ENCODE measurements at regions not wholly inside any gene's neighbourhood (a gene's known extent, or its start where the extent isn't known, plus 50 kb on each side); places are given as distances from the start of the nearest gene placed in this dataset.

- 100% methylated on average over 1 of the region's 1 CpG for WGBS (ENCODE audit: insufficient coverage)
- no peak for DNase-seq
- Histone ChIP-seq H3K9me3 (ENCODE audit: control insufficient read depth, insufficient read depth, low read length) (peaks cover 5% of the 10 kb centered on the region), H3K4me1 (ENCODE audit: control insufficient read depth, insufficient read depth, low read length) (no peaks in the 10 kb centered on the region), H3K27ac (ENCODE audit: low read length) (no peak overlapping the region), H3K27me3 (ENCODE audit: control insufficient read depth, insufficient read depth, low read length) (no peaks in the 10 kb centered on the region), H3K36me3 (ENCODE audit: control insufficient read depth, insufficient read depth, low read length) (no peaks in the 10 kb centered on the region), H3K4me3 (ENCODE audit: low read length) (no peak overlapping the region)
- Mint-ChIP-seq H3K9me3 (peaks cover 3% of the 10 kb centered on the region in 2 donors), H3K27ac (no peak overlapping the region), H3K36me3 (no peaks in the 10 kb centered on the region), H3K27me3 (ENCODE audit: low read depth in 2 of 2) (no peaks in the 10 kb centered on the region), H3K4me1 (no peaks in the 10 kb centered on the region), H3K4me3 (no peak overlapping the region)
- no peak for ATAC-seq
- intact Hi-C loops (cut with micrococcal nuclease): no loop called here
- no peak for TF ChIP-seq CTCF (IDR thresholded peaks at IDR 0.05)
Measured at GRCh38 chr11:15754221-15754620, 602.1 kb downstream of the SOX6 start.

- 78% methylated on average over 16 of the region's 16 CpGs for WGBS (ENCODE audit: insufficient coverage)
- Mint-ChIP-seq H3K27ac (no peak overlapping the region), H3K4me3 (no peak overlapping the region), H3K36me3 (no peaks in the 10 kb centered on the region), H3K4me1 (no peaks in the 10 kb centered on the region), H3K27me3 (ENCODE audit: low read depth in 2 of 2) (no peaks in the 10 kb centered on the region), H3K9me3 (peaks cover 3% of the 10 kb centered on the region in 2 donors)
- no peaks in the 10 kb centered on the region for H3K36me3 ChIP-seq (ENCODE audit: control insufficient read depth, insufficient read depth, low read length)
- no peak overlapping the region for H3K4me3 ChIP-seq (ENCODE audit: low read length)
- ATAC-seq (no peak), DNase-seq (no peak)
- no peak overlapping the region for H3K27ac ChIP-seq (ENCODE audit: low read length)
- no peaks in the 10 kb centered on the region for H3K4me1 ChIP-seq (ENCODE audit: control insufficient read depth, insufficient read depth, low read length)
- intact Hi-C loops (cut with micrococcal nuclease): no loop called here
- no peaks in the 10 kb centered on the region for H3K27me3 ChIP-seq (ENCODE audit: control insufficient read depth, insufficient read depth, low read length)
- H3K9me3 ChIP-seq (ENCODE audit: control insufficient read depth, insufficient read depth, low read length): peaks cover 5% of the 10 kb centered on the region
- no peak for TF ChIP-seq CTCF (IDR thresholded peaks at IDR 0.05)
Measured at GRCh38 chr11:15757048-15757698, 599.2 kb downstream of the SOX6 start.

GRCh38 chr11:15758857-15759465, 597.4 kb downstream of the SOX6 start:
- TF ChIP-seq CTCF (IDR thresholded peaks at IDR 0.05): no peak
- Histone ChIP-seq H3K4me3 (ENCODE audit: low read length) (no peak overlapping the region), H3K9me3 (ENCODE audit: control insufficient read depth, insufficient read depth, low read length) (peaks cover 5% of the 10 kb centered on the region), H3K27me3 (ENCODE audit: control insufficient read depth, insufficient read depth, low read length) (no peaks in the 10 kb centered on the region), H3K27ac (ENCODE audit: low read length) (no peak overlapping the region), H3K36me3 (ENCODE audit: control insufficient read depth, insufficient read depth, low read length) (no peaks in the 10 kb centered on the region), H3K4me1 (ENCODE audit: control insufficient read depth, insufficient read depth, low read length) (no peaks in the 10 kb centered on the region)
- no peaks in the 10 kb centered on the region for H3K4me1 Mint-ChIP-seq
- no peak for ATAC-seq
- WGBS (ENCODE audit: insufficient coverage): 89% methylated on average over 9 of the region's 10 CpGs
- H3K27me3 Mint-ChIP-seq (ENCODE audit: low read depth in 2 of 2): peaks cover under 1 to 3% of the 10 kb centered on the region in 2 donors
- intact Hi-C loops (cut with micrococcal nuclease): no loop called here
- no peak for DNase-seq
- peaks cover 1 to 4% of the 10 kb centered on the region in 2 donors for H3K9me3 Mint-ChIP-seq
- no peak overlapping the region for H3K27ac Mint-ChIP-seq
- no peaks in the 10 kb centered on the region for H3K36me3 Mint-ChIP-seq
- no peak overlapping the region for H3K4me3 Mint-ChIP-seq

GRCh38 chr11:15761235-15761634, 595.1 kb downstream of the SOX6 start:
- H3K27me3 ChIP-seq (ENCODE audit: control insufficient read depth, insufficient read depth, low read length): no peaks in the 10 kb centered on the region
- no peak for TF ChIP-seq CTCF (IDR thresholded peaks at IDR 0.05)
- no peak overlapping the region for H3K4me3 Mint-ChIP-seq
- ATAC-seq (no peak), DNase-seq (no peak)
- H3K9me3 ChIP-seq (ENCODE audit: control insufficient read depth, insufficient read depth, low read length): peaks cover 5% of the 10 kb centered on the region
- no peaks in the 10 kb centered on the region for H3K4me1 ChIP-seq (ENCODE audit: control insufficient read depth, insufficient read depth, low read length)
- 83% methylated on average over 4 of the region's 4 CpGs for WGBS (ENCODE audit: insufficient coverage)
- H3K27ac ChIP-seq (ENCODE audit: low read length): no peak overlapping the region
- no peak overlapping the region for H3K4me3 ChIP-seq (ENCODE audit: low read length)
- H3K27ac Mint-ChIP-seq: no peak overlapping the region
- H3K4me1 Mint-ChIP-seq: no peaks in the 10 kb centered on the region
- H3K36me3 Mint-ChIP-seq: no peaks in the 10 kb centered on the region
- intact Hi-C loops (cut with micrococcal nuclease): no loop called here
- H3K9me3 Mint-ChIP-seq: peaks cover 0 to 2% of the 10 kb centered on the region in 2 donors
- H3K36me3 ChIP-seq (ENCODE audit: control insufficient read depth, insufficient read depth, low read length): no peaks in the 10 kb centered on the region
- peaks cover 3 to 14% of the 10 kb centered on the region in 2 donors for H3K27me3 Mint-ChIP-seq (ENCODE audit: low read depth in 2 of 2)

Data from natural killer cell (primary cell).